IMR-90 (cell line): ENCODE measurements at regions not wholly inside any gene's neighbourhood (a gene's known extent, or its start where the extent isn't known, plus 50 kb on each side); places are given as distances from the start of the nearest gene placed in this dataset.

ENCODE experiments used
- ATAC-seq: fragments of 200-7000 bp; cut with Tn5 transposase; 2 replicates; pipeline ENCODE4 v1.9.1; 2020; ENCODE audit warnings: low read depth, mild to moderate bottlenecking, moderate library complexity
- BruUV-seq: library from RNA; stranded (reverse); fragments of 400-500 nt; replicated peaks from 2 replicates; lab custom pipeline; 2021; lab: Mats Ljungman, UMichigan
- CTCF ChIA-PET: fragments of 300-600 bp; formaldehyde crosslinking; extraction: SDS; loops from one replicate; lab custom pipeline; 2021; ENCODE audit warnings: antibody characterized with exemption; lab: Yijun Ruan, JAX
- POLR2A ChIA-PET: fragments of 300-600 bp; sonication (Branson Sonifier 250); formaldehyde crosslinking; loops from one replicate; lab custom pipeline; 2022; ENCODE audit warnings: antibody characterized with exemption; ENCODE audit not compliant: unreplicated experiment; lab: Charles Lee
- DNase-seq: peaks from one replicate; pipeline ENCODE4 v3.0.0; 2013
- H2AFZ ChIP-seq: replicated peaks from 2 replicates; pipeline ENCODE3; 2013; ENCODE audit warnings: low read length, mild to moderate bottlenecking; ENCODE audit not compliant: poor library complexity
- H2AK5ac ChIP-seq: 2 replicates; pipeline ENCODE4 v1.6.1; 2013; ENCODE audit warnings: low read depth, low read length, inconsistent platforms
- H2AK9ac ChIP-seq: replicated peaks from 2 replicates; pipeline ENCODE3; 2013; ENCODE audit warnings: mild to moderate bottlenecking, low read depth, low read length, moderate library complexity; ENCODE audit not compliant: poor library complexity
- H2BK120ac ChIP-seq: 2 replicates; pipeline ENCODE4 v1.6.1; 2013; ENCODE audit warnings: low read depth, low read length, inconsistent platforms
- H2BK15ac ChIP-seq: 3 replicates; pipeline ENCODE4 v1.6.1; 2013; ENCODE audit warnings: low read depth, low read length, inconsistent platforms
- H2BK20ac ChIP-seq: 2 replicates; pipeline ENCODE4 v1.6.1; 2013; ENCODE audit warnings: low read depth, mild to moderate bottlenecking, inconsistent platforms, low read length, moderate library complexity
- H2BK5ac ChIP-seq: 2 replicates; pipeline ENCODE4 v1.6.1; 2013; ENCODE audit warnings: mild to moderate bottlenecking, low read depth, low read length, inconsistent platforms; ENCODE audit not compliant: poor library complexity, severe bottlenecking
- H3K14ac ChIP-seq: replicated peaks from 2 replicates; pipeline ENCODE4 v1.6.1; 2013; ENCODE audit warnings: low read depth, low read length, inconsistent platforms
- H3K18ac ChIP-seq: 2 replicates; pipeline ENCODE4 v1.6.1; 2013; ENCODE audit warnings: low read depth, low read length, control low read depth
- H3K23ac ChIP-seq: 2 replicates; pipeline ENCODE4 v1.6.1; 2013; ENCODE audit warnings: low read depth, low read length, inconsistent platforms
- H3K27ac ChIP-seq: 2 replicates; pipeline ENCODE4 v1.5.1; 2013; ENCODE audit warnings: mild to moderate bottlenecking, control low read depth, low read length; ENCODE audit not compliant: insufficient read depth
- H3K27me3 ChIP-seq: 2 replicates; pipeline ENCODE4 v1.6.1; 2013; ENCODE audit warnings: low read length; ENCODE audit not compliant: control insufficient read depth, insufficient read depth
- H3K36me3 ChIP-seq: 2 replicates; pipeline ENCODE4 v1.6.1; 2013; ENCODE audit warnings: low read length, mixed read lengths; ENCODE audit not compliant: control insufficient read depth, insufficient read depth
- H3K4ac ChIP-seq: 2 replicates; pipeline ENCODE4 v1.6.1; 2013; ENCODE audit warnings: low read depth, low read length, inconsistent platforms
- H3K4me1 ChIP-seq: 2 replicates; pipeline ENCODE4 v1.6.1; 2013; ENCODE audit warnings: low read length, mixed read lengths; ENCODE audit not compliant: control insufficient read depth, insufficient read depth
- H3K4me2 ChIP-seq: 2 replicates; pipeline ENCODE4 v1.6.1; 2013; ENCODE audit warnings: low read depth, mild to moderate bottlenecking, control low read depth, low read length, moderate library complexity
- H3K4me3 ChIP-seq: 2 replicates; pipeline ENCODE4 v1.5.1; 2013; ENCODE audit warnings: low read depth, mild to moderate bottlenecking, control low read depth, low read length, moderate library complexity; ENCODE audit not compliant: insufficient read depth
- H3K56ac ChIP-seq: 2 replicates; pipeline ENCODE4 v1.6.1; 2013; ENCODE audit warnings: low read length, inconsistent platforms; ENCODE audit not compliant: insufficient read depth; ENCODE audit errors: extremely low read depth
- H3K79me1 ChIP-seq, 2 experiments: 2 replicates each; pipeline ENCODE4 v1.6.1; 2013; ENCODE audit warnings: low read length in 2 of 2, inconsistent platforms in 1 of 2, low read depth in 1 of 2
- H3K9ac ChIP-seq: 2 replicates; pipeline ENCODE4 v1.6.1; 2013; ENCODE audit warnings: low read depth, low read length, control low read depth
- H3K9me1 ChIP-seq: 2 replicates; pipeline ENCODE4 v1.6.1; 2013; ENCODE audit warnings: low read length, inconsistent platforms; ENCODE audit not compliant: insufficient read depth
- H3K9me3 ChIP-seq: 2 replicates; pipeline ENCODE4 v1.6.1; 2013; ENCODE audit warnings: low read length; ENCODE audit not compliant: control insufficient read depth, insufficient read depth
- H4K20me1 ChIP-seq: 2 replicates; pipeline ENCODE4 v1.6.1; 2013; ENCODE audit warnings: low read length, inconsistent platforms; ENCODE audit not compliant: insufficient read depth
- H4K5ac ChIP-seq: 2 replicates; pipeline ENCODE4 v1.6.1; 2013; ENCODE audit warnings: mild to moderate bottlenecking, low read depth, low read length, control low read depth
- H4K8ac ChIP-seq, 2 experiments: 2 replicates each; pipeline ENCODE4 v1.6.1; 2013; ENCODE audit warnings: low read depth in 2 of 2, low read length in 2 of 2, control low read depth in 1 of 2, inconsistent platforms in 1 of 2
- H4K91ac ChIP-seq: 2 replicates; pipeline ENCODE4 v1.6.1; 2013; ENCODE audit warnings: low read depth, low read length, inconsistent platforms; ENCODE audit not compliant: insufficient read depth
- BHLHE40 ChIP-seq: fragments of 150-350 bp; IDR thresholded peaks from 2 replicates; pipeline ENCODE4 v1.6.1; 2016; ENCODE audit warnings: mild to moderate bottlenecking, low read depth, low read length
- CEBPB ChIP-seq: IDR thresholded peaks from 2 replicates; pipeline ENCODE4 v1.6.1; 2012; ENCODE audit warnings: low read depth, low read length, improper control_type of control experiment
- CHD1 ChIP-seq: IDR thresholded peaks from 2 replicates; pipeline ENCODE4 v1.6.1; 2012; ENCODE audit warnings: low read depth, low read length, improper control_type of control experiment
- CTCF ChIP-seq: conservative IDR thresholded peaks from 2 replicates; pipeline ENCODE4 v1.5.1; 2012; ENCODE audit warnings: mild to moderate bottlenecking, low read depth, low read length, improper control_type of control experiment
- ELK1 ChIP-seq: fragments of 150-350 bp; IDR thresholded peaks from 2 replicates; pipeline ENCODE4 v1.6.1; 2016; ENCODE audit warnings: low read depth, mild to moderate bottlenecking, low read length, moderate library complexity, borderline replicate concordance
- FOS ChIP-seq: fragments of 150-350 bp; IDR thresholded peaks from 2 replicates; pipeline ENCODE4 v1.6.1; 2016; ENCODE audit warnings: low read depth, low read length
- MAFK ChIP-seq: IDR thresholded peaks from 2 replicates; pipeline ENCODE4 v1.6.1; 2012; ENCODE audit warnings: low read depth, low read length, improper control_type of control experiment
- MAZ ChIP-seq: IDR thresholded peaks from 2 replicates; pipeline ENCODE4 v1.6.1; 2012; ENCODE audit warnings: low read depth, mild to moderate bottlenecking, low read length, improper control_type of control experiment, moderate library complexity, borderline replicate concordance
- MXI1 ChIP-seq: IDR thresholded peaks from 2 replicates; pipeline ENCODE4 v1.6.1; 2012; ENCODE audit warnings: low read depth, mild to moderate bottlenecking, low read length, moderate library complexity, borderline replicate concordance
- NFE2L2 ChIP-seq: fragments of 150-350 bp; IDR thresholded peaks from 2 replicates; pipeline ENCODE4 v1.6.1; 2016; ENCODE audit warnings: low read depth, mild to moderate bottlenecking, low read length
- POLR2A ChIP-seq: IDR thresholded peaks from 2 replicates; pipeline ENCODE4 v1.6.1; 2012; ENCODE audit warnings: mild to moderate bottlenecking, low read depth, low read length
- RAD21 ChIP-seq: IDR thresholded peaks from 2 replicates; pipeline ENCODE4 v1.6.1; 2012; ENCODE audit warnings: low read length, improper control_type of control experiment
- RCOR1 ChIP-seq: IDR thresholded peaks from 2 replicates; pipeline ENCODE4 v1.6.1; 2012; ENCODE audit warnings: mild to moderate bottlenecking, low read length, improper control_type of control experiment; ENCODE audit not compliant: insufficient replicate concordance
- USF2 ChIP-seq: fragments of 150-350 bp; IDR thresholded peaks from 2 replicates; pipeline ENCODE4 v1.6.1; 2017; ENCODE audit warnings: mild to moderate bottlenecking, antibody characterized with exemption, low read length, low read depth
- WGBS, 2 experiments: methylation state at CpG; one replicate each; pipeline versions ENCODE4 v1.1.5 to v1.1.7; 2013; ENCODE audit warnings: missing lambda C conversion rate in 2 of 2; ENCODE audit not compliant: insufficient read length in 1 of 2; ENCODE audit errors: extremely low coverage in 2 of 2; 5-methylcytosine and 5-hydroxymethylcytosine counted together
- dilution Hi-C: fragments of 300-500 bp; cut with HindIII; formaldehyde crosslinking; loops from one replicate; pipeline ENCODE4 v1.14.3; 2018; ENCODE audit warnings: low sequenced_read_pairs; ENCODE audit not compliant: unreplicated experiment
- in situ Hi-C: fragments of 300-500 bp; cut with MboI; formaldehyde crosslinking; loops from 3 replicates; pipeline ENCODE4 v1.14.3; 2019; ENCODE audit warnings: low sequenced_read_pairs, inconsistent platforms, mixed read lengths
- intact Hi-C: fragments of 100-400 bp; cut with micrococcal nuclease; formaldehyde crosslinking; loops from 2 replicates; pipeline ENCODE4 v1.10.0; 2022

GRCh38 chr4:127578491-127578890, 54.3 kb upstream of the INTU start:
- DNase-seq (no peak), ATAC-seq (no peak)
- Histone ChIP-seq H2BK5ac (no peak overlapping the region), H3K56ac (no peak overlapping the region), H4K8ac (no peak overlapping the region), H2BK20ac (no peak overlapping the region), H3K9ac (no peak overlapping the region), H3K4me2 (no peak overlapping the region), H3K27me3 (no peaks in the 10 kb centered on the region), H3K18ac (no peak overlapping the region), H2AK5ac (no peak overlapping the region), H2BK120ac (no peak overlapping the region), H3K4me3 (no peak overlapping the region), H4K20me1 (no peaks in the 10 kb centered on the region), H2AK9ac (no peak overlapping the region), H3K4ac (no peak overlapping the region), H3K23ac (no peak overlapping the region), H3K27ac (no peak overlapping the region), H3K9me3 (no peaks in the 10 kb centered on the region), H4K91ac (no peak overlapping the region), H3K79me1 (no peaks in the 10 kb centered on the region), H3K4me1 (no peaks in the 10 kb centered on the region), H4K5ac (no peak overlapping the region), H2BK15ac (no peak overlapping the region), H2AFZ (no peak overlapping the region), H3K36me3 (no peaks in the 10 kb centered on the region), H3K9me1 (0 out of 2 replicates have a peak, but pooled peaks cover 3% of the 10 kb centered on the region), H3K14ac (no peak overlapping the region)
- ChIA-PET POLR2A (no interaction called here), CTCF (interaction anchor here (1.0 to 1.9 kb wide), 2 partner anchors 9 to 54 kb away, joined by 4 to 7 read pairs; no protein-coding TSS in a partner anchor)
- intact Hi-C loops (no loop called here), in situ Hi-C loops (no loop called here), dilution Hi-C loops (no loop called here)
- BruUV-seq = no TSS peak
- TF ChIP-seq BHLHE40 (no peak), CHD1 (no peak), ELK1 (no peak), CEBPB (no peak), NFE2L2 (no peak), RCOR1 (no peak), RAD21 (no peak), USF2 (no peak), POLR2A (no peak), MAFK (no peak), CTCF (no peak), FOS (no peak), MAZ (no peak), MXI1 (no peak)
- no CpG with 5 or more reads among the region's 3 CpGs for WGBS, 2 experiments
